ENCODE measurements at regions not wholly inside any gene's neighbourhood (a gene's known extent, or its start where the extent isn't known, plus 50 kb on each side); places are given as distances from the start of the nearest gene placed in this dataset.

GRCh38 chr3:72338942-72339669, 509.1 kb downstream of the SHQ1 start:
- no peak for TF ChIP-seq CTCF (IDR thresholded peaks at IDR 0.05)
- no peak for TF ChIP-seq POLR2A (IDR thresholded peaks at IDR 0.05; ENCODE audit: low read depth)

Data from esophagus muscularis mucosa (tissue), 3 donors.